Left renal cortex interstitium (tissue), 4 donors: ENCODE measurements at regions not wholly inside any gene's neighbourhood (a gene's known extent, or its start where the extent isn't known, plus 50 kb on each side); places are given as distances from the start of the nearest gene placed in this dataset.

Experiments
- DNase-seq, 4 donors: peaks; one replicate each; pipeline ENCODE4 v3.0.0-alpha.2; 2013; ENCODE audit warnings: low read depth in 4 of 4, low spot score in 2 of 4, missing footprints in 1 of 4

GRCh38 chr11:32003335-32003734 is 87.5 kb upstream of the RCN1 start:
- DNase-seq = no peak

GRCh38 chr11:32002311-32002710 is 88.6 kb upstream of the RCN1 start:
- no peak for DNase-seq

GRCh38 chr11:31997955-31998354 is 92.9 kb upstream of the RCN1 start:
- DNase-seq = no peak

- DNase-seq = no peak
Measured at GRCh38 chr11:31996159-31996881, 94.6 kb upstream of the RCN1 start.

GRCh38 chr11:31995525-31996094 is 95.3 kb upstream of the RCN1 start:
- no peak for DNase-seq

DNA sequence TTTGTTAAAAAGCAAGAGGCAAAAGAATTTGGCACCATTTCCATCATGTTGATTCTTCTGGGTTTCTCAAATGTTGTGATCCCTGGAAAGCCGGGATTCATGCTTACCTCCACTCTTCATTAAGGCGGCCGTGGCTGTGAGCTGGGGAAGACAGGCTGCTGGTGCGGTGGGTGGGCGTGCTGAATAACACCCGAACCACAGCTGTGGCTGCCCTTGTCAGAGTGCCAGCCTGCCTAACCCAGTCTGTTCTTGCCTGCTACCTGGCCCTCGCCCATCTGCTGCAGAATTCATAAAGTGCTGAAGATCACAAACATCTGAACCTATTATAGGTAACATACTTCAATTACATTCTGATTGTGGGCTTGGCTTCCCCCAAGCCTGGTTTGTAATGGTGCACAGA is 95.8 kb upstream of the RCN1 start:
- DNase-seq = no peak

- DNase-seq = no peak
Measured at GRCh38 chr11:31987118-31988005, 103.5 kb upstream of the RCN1 start.

GRCh38 chr11:31986201-31986889 is 104.5 kb upstream of the RCN1 start:
- no peak for DNase-seq

- DNase-seq = no peak
Measured at GRCh38 chr11:31981457-31981856, 109.4 kb upstream of the RCN1 start.

GRCh38 chr11:31977343-31977742 is 113.5 kb upstream of the RCN1 start:
- DNase-seq = no peak

- DNase-seq = no peak
Measured at GRCh38 chr11:31974366-31975136, 116.3 kb upstream of the RCN1 start.

GRCh38 chr11:31973172-31973571 is 117.7 kb upstream of the RCN1 start:
- no peak for DNase-seq

DNA sequence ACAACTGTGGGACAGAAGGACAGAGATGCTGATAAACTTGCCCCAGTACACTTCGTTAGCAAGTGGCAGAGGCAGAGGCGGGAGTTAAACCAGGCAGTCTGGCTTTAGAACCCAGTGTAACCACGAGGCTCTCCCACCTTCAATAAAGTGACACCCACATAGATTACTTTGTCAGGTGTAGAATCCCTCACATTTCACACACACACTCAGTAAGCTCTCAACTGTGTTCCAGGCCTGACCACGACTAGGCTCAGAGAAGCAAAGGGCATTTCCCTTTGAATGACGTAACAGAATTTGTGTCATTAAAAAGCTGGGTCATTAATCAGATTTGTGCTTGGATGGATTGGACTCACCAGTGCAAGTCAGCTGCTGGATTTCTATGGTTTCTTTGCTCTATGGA is 118.3 kb upstream of the RCN1 start:
- no peak for DNase-seq

DNA sequence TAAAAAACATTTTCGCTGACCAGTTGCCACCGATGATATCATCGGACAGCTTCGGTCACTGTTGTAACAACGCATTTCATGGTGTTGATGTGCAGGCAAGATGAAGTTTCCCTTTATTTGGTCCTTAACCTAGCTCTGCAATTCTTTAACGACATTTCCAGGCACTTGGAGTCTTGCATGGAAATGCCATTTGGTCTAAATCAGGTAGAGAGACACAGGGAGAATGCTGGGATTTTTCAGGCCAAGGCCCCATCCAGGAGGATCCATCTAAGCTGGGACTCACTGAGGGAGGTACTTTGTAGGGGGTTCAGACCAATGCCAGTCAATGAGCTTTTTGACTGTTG is 121.5 kb upstream of the RCN1 start:
- DNase-seq = no peak

DNA sequence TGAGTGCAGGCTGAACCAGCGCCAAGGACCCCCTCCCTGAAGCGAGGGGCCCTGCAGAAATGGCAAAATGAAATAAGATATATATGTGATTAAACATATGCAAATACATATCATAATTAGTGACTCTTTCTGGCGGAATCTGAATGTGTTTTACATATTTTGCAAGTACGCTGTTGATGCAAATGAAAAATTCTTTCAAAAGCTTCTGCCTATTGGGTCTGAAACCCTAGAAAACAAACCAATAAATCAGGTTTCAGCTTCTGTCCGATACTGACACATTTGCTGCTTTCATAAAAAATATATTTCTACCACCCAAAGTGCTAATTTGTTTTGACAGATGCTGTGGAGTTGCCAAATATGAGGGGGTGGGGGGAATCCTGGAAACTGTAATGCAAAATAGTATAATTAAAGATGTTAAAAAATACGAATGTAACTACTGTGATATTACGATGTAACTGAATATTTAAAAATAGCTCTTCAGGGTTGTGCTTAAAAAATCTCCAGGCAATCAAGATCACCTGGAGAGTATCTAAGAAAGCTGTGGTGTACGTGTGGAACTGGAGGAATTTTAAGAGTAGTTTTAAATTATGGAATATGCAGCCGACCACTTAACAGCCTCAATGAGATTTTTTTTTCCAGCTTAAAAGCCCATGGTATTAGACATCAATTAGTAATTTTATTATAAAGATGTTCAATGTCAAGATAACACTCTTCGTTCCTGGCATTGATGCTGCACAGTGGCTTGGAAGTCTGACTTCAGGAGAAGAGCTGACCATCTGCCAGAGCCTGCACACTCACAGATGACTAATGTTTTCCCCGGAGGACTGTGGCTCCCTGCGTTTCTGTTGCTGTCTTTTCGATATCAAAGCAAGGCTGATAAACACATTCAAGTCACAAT is 122.2 kb upstream of the RCN1 start:
- no peak for DNase-seq

DNA sequence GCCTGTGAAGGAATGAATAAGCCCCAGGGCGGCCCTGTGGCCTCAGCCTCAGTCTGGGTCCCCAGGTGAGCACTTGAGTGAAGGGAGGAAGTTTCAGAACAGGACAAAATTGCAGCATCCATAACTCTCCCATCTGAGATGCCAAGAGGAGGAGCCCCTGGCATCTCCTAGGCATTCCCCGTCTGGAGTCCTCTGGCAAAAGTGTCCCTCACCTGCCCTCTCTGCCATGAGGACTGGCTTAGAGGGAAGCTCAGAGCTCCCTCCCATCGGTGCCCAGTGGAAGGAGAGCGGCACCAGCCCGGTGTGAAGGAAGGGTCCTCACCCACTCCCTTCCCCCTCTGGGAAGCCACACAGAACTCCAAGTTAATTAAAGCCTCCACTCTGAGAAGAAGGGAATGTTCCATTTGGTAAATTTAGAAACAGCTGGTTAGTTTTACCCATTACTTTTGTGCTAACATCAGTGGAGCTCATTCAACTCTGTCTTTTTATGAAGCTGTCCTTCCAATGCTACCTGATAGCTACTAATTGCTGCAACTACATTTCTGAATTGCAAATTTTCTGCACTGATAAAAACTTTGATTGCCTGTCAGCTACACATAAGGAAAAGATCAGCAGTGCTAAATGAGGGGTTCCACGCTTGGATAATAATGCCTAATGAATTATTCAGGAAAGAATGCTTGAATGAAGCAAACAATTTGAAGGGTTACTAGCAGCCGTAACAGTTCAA is 123.3 kb upstream of the RCN1 start:
- DNase-seq = no peak

GRCh38 chr11:31966846-31967245 is 124.0 kb upstream of the RCN1 start:
- DNase-seq = no peak

GRCh38 chr11:31964181-31964580 is 126.7 kb upstream of the RCN1 start:
- DNase-seq = no peak

- DNase-seq = no peak
Measured at GRCh38 chr11:31960126-31960525, 130.7 kb upstream of the RCN1 start.
